HG03469 (cell line): ENCODE measurements at regions not wholly inside any gene's neighbourhood (a gene's known extent, or its start where the extent isn't known, plus 50 kb on each side); places are given as distances from the start of the nearest gene placed in this dataset.
"Not testable (repeated sequence)": the region's sequence is repeated elsewhere in the genome, so short reads cannot be mapped to it uniquely, and the experiment has no call there.

Source experiments
- ATAC-seq: cut with Tn5 transposase; IDR thresholded peaks from one replicate; pipeline ENCODE4 v1.9.1; 2021; ENCODE audit warnings: mild to moderate bottlenecking, moderate library complexity, moderate number of reproducible peaks; ENCODE audit not compliant: unreplicated experiment

DNA sequence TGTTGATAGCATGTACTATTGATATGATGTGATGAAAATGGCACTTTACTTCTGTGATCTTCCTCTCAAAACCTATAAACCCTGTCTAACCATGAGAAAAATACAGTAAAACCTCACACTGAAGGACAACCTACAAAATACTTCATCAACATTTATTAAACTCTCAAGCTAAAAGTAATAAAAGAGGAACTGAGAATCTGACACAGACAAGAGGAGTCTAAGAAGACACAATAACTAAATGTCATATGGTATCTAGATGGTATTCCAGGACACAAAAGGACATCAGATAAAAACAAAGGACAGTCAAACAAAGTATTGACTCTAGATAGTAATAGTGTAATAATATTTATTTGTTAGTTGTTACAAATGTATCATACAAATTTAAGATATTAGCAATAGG is 655.3 kb downstream of the SH3BGRL start:
- no peak for ATAC-seq

DNA sequence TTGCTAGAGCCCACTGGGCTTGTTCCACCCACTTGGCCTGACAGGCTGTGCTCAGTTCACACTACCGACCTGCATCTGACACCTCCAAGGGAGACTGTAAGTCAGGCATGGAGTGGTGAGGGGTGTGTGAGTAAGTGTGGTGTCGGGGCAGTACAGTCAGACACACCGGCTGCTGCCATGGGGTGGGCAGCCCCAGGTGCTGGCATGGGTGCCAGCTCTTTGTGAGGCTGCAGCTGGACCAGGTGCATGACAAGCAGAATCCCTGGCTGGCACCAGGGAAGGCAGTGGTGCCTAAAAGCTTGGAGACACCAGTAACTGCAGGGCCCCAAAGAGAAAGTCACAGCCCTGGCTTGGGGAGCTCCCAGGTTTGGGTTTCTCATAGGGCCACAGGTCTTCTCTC is 665.0 kb downstream of the SH3BGRL start:
- no peak for ATAC-seq

GRCh38 chrX:81868979-81869378 is 667.1 kb downstream of the SH3BGRL start:
- ATAC-seq = no peak

DNA sequence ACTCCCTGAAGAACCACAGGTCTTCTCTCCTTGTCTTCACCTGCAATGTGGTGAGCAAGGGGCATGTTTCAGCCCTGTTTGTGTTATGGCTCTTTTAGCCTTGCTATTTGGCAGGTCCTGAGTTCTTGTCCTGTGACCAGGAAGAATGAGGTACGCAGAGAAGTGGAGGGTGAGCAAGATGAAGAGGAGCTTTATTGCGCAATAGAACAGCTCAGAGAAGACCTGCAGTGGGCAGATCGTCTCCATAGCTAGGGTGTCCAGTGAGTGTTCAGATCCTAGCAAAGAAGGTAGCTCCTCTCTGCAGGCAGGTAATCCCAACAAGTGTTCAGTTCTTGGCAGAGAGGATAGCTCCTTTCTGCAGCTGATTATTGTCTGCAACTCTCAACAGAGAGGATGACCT is 672.9 kb downstream of the SH3BGRL start:
- no peak for ATAC-seq

DNA sequence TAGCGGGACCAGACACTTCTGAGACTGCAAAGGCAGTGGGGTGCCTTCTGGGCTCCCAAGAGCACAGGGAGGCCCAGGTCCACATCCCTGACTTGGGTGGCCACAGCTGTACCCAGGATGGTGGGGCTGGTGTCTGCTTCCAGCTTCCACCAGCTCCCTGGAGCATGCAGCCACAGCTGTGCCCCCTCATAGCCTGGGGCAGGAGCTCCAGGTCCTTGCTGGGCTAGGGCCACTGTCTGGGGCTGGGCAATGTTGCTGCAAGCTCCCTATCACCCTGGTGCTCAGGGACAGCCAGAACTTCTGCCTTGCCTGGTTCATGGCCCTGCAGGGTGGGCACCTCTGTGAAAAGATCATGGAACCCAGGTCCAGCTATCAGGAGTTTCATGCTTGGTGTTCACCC is 673.9 kb downstream of the SH3BGRL start:
- ATAC-seq = no peak

DNA sequence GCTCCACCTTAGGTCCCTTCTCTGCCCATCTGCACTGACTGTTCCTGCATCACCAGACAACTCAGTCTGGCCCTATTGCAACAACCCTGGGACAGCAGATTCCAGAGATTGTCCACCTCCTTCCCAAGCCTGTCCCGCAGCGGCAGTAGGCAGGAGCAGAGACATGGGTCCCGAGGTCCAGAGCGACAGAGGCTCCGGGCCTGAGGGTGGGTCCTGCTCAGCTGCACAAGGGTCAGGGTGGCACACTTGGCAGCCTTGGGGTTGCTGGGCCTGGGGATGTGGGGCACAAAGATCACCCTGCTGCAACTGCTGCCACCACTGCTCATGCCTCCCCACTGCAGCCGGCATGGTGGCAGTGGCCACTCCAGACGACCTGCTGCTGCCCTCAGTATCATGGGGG is 674.5 kb downstream of the SH3BGRL start:
- ATAC-seq = no peak

DNA sequence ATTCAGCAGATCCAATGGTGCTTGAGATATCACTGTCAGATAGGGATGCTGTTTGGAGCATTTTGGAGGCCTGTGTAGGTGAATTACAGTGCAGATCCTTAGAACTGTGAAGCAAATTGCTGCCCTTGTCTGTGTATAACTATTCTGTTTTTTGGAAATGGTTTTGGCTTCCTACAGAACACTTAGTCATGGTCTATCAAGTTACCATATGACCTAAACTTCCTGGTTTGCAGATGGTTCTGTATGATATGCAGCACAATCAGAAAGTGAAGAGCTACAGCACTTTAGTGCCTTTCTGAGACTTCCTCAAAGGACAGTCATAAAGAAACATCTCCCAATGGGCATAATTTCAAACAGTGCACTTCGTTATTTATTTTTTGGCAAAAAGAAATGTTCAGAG is 688.6 kb downstream of the SH3BGRL start:
- no peak for ATAC-seq

DNA sequence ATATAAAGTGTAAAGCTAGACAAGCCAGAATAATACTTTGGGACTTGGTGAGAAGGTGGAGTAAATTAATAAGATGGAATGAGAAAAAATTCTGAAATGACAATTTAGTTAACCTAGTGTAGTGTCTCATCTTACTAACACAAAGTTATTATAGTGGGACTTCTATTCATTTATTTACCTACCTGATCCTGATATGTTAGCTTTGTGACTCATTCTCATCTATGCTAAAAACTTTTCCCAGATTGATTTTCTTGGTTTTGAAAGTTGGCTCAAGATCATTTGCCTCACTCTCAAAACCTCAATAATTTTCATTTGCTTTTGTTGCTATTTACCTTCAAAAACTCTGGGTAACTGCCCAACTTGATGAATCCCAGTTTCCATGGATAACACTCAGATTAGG is 698.6 kb downstream of the SH3BGRL start:
- ATAC-seq = no peak

GRCh38 chrX:81925812-81926211 is 723.9 kb downstream of the SH3BGRL start:
- ATAC-seq = no peak

GRCh38 chrX:81945911-81946310 is 744.0 kb downstream of the SH3BGRL start:
- not testable (repeated sequence) for ATAC-seq

DNA sequence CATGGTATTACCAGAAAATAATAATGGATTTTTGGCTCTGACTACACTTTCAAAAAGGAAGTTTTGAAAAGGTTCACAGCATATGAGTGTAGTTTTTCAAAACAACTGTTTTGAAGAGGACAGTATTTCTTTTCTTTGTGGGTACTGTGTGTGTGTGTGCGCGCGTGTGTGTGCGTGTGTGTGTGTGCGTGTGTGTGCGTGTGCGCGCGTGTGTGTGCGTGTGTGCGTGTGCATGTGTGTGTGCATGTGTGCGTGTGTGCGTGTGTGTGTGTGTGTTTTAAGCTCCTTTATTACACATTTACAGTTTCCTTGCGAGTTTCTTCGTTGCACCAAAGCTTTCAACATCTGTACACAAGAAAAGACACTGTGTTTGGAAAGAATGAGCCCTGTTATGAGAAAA is 755.4 kb downstream of the SH3BGRL start:
- ATAC-seq = no peak

GRCh38 chrX:81957900-81958545 is 756.1 kb downstream of the SH3BGRL start:
- no peak for ATAC-seq

DNA sequence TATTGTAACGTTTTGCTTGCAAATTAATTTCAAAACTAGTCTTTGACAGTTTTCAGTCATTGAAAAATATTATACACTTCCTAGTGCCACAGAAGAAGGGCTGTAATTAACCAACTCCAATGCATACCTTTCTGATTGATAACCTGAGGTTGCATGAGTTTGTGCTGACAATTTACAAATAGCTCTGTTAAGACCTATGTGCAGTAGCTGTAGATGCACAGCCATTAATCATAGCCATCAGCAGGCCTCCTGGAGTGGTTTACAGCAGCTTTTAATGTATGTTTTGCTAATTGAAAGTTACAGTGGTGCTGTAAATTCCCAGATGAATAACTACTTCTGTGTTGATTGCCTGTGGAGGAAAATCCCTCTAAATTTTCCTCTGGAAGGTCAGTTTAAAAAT is 758.1 kb downstream of the SH3BGRL start:
- ATAC-seq = no peak

GRCh38 chrX:81974413-81974812 is 772.5 kb downstream of the SH3BGRL start:
- ATAC-seq = not testable (repeated sequence)

- no peak for ATAC-seq
Observed at GRCh38 chrX:81979806-81980515, 778.1 kb downstream of the SH3BGRL start.

- not testable (repeated sequence) for ATAC-seq
Observed at GRCh38 chrX:81987217-81987616, 785.3 kb downstream of the SH3BGRL start.

- no peak for ATAC-seq
Observed at GRCh38 chrX:81996166-81996565, 794.3 kb downstream of the SH3BGRL start.

- no peak for ATAC-seq
Observed at GRCh38 chrX:82029571-82030218, 827.8 kb downstream of the SH3BGRL start.

- no peak for ATAC-seq
Observed at GRCh38 chrX:82031250-82031649, 829.3 kb downstream of the SH3BGRL start.

DNA sequence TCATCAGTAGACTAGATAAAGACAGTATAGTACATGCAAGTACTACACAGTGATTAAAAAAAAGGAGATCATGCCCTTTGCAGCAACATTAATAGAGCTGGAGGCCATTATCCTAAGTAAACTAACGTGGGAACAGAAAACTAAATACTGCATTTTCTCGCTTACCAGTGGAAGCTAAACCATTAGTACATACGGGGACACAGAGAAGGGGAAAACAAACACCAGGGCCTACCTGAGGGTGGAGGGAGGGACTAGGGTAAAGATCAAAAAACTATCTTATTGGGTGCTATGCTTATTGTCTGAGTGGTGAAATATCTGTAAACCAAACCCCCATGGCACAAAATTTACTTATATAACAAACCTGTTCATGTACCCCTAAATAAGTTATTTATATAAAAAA is 836.9 kb downstream of the SH3BGRL start:
- ATAC-seq = no peak

DNA sequence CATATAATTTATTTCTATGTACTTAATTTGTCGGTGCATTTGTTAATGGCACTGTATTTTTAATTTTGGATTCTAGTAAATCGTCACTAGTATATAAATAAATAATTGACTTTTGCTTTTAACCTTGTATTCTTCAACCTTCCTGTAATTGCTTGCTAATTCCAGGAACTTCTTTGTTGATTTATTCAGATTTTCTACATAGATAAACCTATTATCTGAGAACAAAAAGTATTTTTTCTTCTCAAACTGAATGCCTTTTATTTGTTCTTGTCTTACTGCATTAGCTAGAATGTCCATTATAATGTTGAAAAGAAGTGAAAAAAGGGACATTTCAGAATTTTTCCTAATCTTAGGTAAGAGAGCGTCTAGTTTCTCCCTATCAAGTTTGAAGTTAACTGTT is 839.1 kb downstream of the SH3BGRL start:
- ATAC-seq = no peak

DNA sequence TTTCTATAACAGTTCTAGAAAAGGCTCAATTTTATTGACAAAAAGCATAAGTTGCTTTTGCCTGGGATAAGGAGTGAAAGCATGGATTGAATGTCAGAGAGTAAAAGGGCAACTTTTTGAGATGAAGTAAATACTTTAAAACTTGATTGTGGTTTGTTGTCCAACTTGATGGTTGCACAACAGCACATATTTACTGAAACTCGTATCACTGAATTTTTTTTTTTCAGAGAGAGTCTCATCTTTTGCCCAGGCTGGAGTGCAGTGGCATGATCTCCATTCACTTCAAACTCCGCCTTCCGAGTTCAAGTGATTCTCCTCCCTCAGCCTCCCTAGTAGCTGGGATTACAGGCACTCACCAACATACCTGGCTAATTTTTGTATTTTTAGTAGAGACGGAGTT is 856.8 kb downstream of the SH3BGRL start:
- ATAC-seq = no peak
